Mammary epithelial cell (primary cell): ENCODE measurements at regions not wholly inside any gene's neighbourhood (a gene's known extent, or its start where the extent isn't known, plus 50 kb on each side); places are given as distances from the start of the nearest gene placed in this dataset.

ENCODE experiments used
- CTCF ChIP-seq, 2 donors: IDR thresholded peaks in 1 of 2; conservative IDR thresholded peaks in 1 of 2; 2 replicates each; pipeline ENCODE4 v1.5.1; 2011 to 2012; ENCODE audit warnings: inconsistent platforms in 2 of 2, low read length in 2 of 2, mild to moderate bottlenecking in 2 of 2, control low read depth in 1 of 2, low read depth in 1 of 2; ENCODE audit not compliant: insufficient read depth in 1 of 2; ENCODE audit errors: extremely low read depth in 1 of 2
- EZH2 ChIP-seq: IDR thresholded peaks from 2 replicates; pipeline ENCODE4 v1.6.1; 2012; ENCODE audit warnings: low read length, inconsistent platforms, borderline replicate concordance

GRCh38 chr13:44826591-44827350 is 162.5 kb downstream of the NUFIP1 start:
- TF ChIP-seq CTCF (conservative IDR thresholded peaks at IDR 0.05 in 1 of 2, IDR thresholded peaks at IDR 0.05 in 1 of 2; ENCODE audit: extremely low read depth in 1 of 2, insufficient read depth in 1 of 2, low read depth in 1 of 2, low read length in 2 of 2) (no peak), EZH2 (no peak)
